ENCODE measurements at regions not wholly inside any gene's neighbourhood (a gene's known extent, or its start where the extent isn't known, plus 50 kb on each side); places are given as distances from the start of the nearest gene placed in this dataset.

- TF ChIP-seq, protein P1, sequence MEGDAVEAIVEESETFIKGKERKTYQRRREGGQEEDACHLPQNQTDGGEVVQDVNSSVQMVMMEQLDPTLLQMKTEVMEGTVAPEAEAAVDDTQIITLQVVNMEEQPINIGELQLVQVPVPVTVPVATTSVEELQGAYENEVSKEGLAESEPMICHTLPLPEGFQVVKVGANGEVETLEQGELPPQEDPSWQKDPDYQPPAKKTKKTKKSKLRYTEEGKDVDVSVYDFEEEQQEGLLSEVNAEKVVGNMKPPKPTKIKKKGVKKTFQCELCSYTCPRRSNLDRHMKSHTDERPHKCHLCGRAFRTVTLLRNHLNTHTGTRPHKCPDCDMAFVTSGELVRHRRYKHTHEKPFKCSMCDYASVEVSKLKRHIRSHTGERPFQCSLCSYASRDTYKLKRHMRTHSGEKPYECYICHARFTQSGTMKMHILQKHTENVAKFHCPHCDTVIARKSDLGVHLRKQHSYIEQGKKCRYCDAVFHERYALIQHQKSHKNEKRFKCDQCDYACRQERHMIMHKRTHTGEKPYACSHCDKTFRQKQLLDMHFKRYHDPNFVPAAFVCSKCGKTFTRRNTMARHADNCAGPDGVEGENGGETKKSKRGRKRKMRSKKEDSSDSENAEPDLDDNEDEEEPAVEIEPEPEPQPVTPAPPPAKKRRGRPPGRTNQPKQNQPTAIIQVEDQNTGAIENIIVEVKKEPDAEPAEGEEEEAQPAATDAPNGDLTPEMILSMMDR (IDR thresholded peaks at IDR 0.05; ENCODE audit: insufficient read depth, low read length) = no peak
- no peak for TF ChIP-seq REST (IDR thresholded peaks at IDR 0.05; ENCODE audit: insufficient replicate concordance, low read depth)
Measured at GRCh38 chr1:98102345-98103030, 181.7 kb upstream of the DPYD start.
